ENCODE measurements at regions not wholly inside any gene's neighbourhood (a gene's known extent, or its start where the extent isn't known, plus 50 kb on each side); places are given as distances from the start of the nearest gene placed in this dataset.

DNA sequence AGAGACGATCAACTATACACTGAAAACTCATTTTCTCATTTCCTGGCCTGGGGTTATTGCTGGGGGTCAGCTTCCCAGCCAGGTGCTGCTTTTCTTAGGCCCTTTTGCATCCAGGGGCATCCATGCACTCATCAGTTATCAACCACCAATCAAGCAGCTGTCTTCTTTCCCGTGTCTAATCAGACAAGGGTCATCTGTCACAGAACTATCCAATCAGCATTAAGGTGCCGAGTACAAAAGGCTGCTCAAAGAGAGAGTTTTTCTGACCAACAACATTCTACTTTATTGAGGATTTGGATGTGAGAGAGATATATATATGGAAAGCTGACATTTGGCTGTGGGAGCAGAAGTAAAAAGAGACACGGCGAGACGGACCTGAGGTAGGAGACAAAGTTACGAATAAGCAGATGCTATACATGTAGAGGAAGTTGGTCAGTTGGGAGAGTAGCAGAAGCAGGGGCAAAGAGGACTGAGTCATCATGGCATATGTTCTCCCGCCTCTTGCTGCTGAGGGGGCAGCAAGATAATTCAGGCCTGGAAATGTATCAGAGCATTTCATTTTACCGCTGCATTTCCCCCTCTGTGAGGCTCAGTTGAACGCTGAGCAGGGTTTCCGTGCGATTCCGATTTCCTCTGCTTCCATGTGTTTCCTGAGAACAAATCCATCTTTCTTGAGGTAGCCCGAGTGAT is 129.3 kb downstream of the NUP35 start:
- H3K36me3 Mint-ChIP-seq (ENCODE audit: low read depth) = no peaks in the 10 kb centered on the region
- H3K27ac Mint-ChIP-seq = no peak overlapping the region
- H3K27me3 Mint-ChIP-seq = no peaks in the 10 kb centered on the region
- DNase-seq = no peak
- H3K9me3 Mint-ChIP-seq = no peaks in the 10 kb centered on the region
- intact Hi-C loops (cut with micrococcal nuclease) = no loop called here
- no peak overlapping the region for H3K4me3 Mint-ChIP-seq
- no peaks in the 10 kb centered on the region for H3K4me1 Mint-ChIP-seq

DNA sequence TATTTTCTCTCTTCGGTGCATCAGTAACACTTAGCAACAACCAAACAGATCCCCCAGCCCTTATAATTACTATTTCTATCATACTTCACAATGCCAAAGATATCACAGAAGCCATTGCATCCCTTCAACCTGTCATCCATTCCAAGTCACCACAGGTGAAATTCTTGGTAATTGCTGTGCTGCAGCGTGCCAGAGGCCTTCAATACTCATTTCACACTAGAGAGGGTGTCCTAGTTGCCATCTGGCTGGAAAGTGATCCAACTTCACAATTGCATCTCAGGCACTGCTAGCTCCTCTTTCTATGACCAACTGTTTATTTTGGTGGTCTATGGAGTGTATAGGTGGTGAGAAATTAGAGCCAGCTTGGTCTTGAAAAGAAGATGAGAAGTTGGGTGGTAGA is 131.2 kb downstream of the NUP35 start:
- intact Hi-C loops (cut with micrococcal nuclease) = no loop called here
- H3K36me3 Mint-ChIP-seq (ENCODE audit: low read depth) = no peaks in the 10 kb centered on the region
- H3K27me3 Mint-ChIP-seq = no peaks in the 10 kb centered on the region
- no peak overlapping the region for H3K4me3 Mint-ChIP-seq
- H3K27ac Mint-ChIP-seq = no peak overlapping the region
- DNase-seq = no peak
- no peaks in the 10 kb centered on the region for H3K9me3 Mint-ChIP-seq
- H3K4me1 Mint-ChIP-seq = no peaks in the 10 kb centered on the region

- intact Hi-C loops (cut with micrococcal nuclease) = no loop called here
- Mint-ChIP-seq H3K27me3 (no peaks in the 10 kb centered on the region), H3K9me3 (no peaks in the 10 kb centered on the region), H3K4me3 (no peak overlapping the region), H3K27ac (no peak overlapping the region), H3K36me3 (ENCODE audit: low read depth) (no peaks in the 10 kb centered on the region), H3K4me1 (no peaks in the 10 kb centered on the region)
- no peak for DNase-seq
Measured at GRCh38 chr2:183259921-183260320, 135.7 kb downstream of the NUP35 start.

- intact Hi-C loops (cut with micrococcal nuclease) = no loop called here
- no peaks in the 10 kb centered on the region for H3K4me1 Mint-ChIP-seq
- H3K36me3 Mint-ChIP-seq (ENCODE audit: low read depth) = no peaks in the 10 kb centered on the region
- DNase-seq = no peak
- H3K27me3 Mint-ChIP-seq = no peaks in the 10 kb centered on the region
- no peak overlapping the region for H3K4me3 Mint-ChIP-seq
- H3K27ac Mint-ChIP-seq = no peak overlapping the region
- H3K9me3 Mint-ChIP-seq = no peaks in the 10 kb centered on the region
Measured at GRCh38 chr2:183260527-183260926, 136.3 kb downstream of the NUP35 start.

DNA sequence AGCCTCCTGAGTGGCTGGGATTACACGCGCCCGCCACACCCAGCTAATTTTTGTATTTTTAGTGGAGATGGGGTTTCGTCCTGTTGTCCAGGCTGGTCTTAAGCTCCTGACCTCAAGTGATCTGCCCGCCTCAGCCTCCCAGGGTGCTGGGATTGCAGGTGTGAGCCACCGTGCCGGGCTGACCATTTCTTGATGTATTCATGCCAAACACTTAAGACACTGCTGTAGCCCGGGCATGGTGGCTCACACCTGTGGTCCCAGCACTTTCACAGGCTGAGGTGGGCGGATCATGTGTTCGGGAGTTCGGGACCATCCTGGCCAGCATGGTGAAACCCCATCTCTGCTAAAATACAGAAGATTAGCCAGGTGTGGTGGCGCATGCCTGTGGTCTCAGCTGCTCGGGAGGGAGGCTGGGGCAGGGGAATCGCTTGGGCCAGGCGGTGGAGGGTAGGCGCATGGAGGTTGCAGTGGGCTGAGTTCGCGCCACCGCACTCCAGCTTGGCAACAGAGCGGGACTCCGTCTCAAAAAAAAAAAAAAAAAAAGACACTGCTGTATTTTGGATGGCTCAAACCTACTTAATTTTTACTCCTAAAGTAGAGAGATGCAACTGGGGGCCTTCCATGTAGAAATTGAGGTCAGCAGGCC is 140.8 kb downstream of the NUP35 start:
- no peak overlapping the region for H3K4me3 Mint-ChIP-seq
- DNase-seq = no peak
- no peaks in the 10 kb centered on the region for H3K9me3 Mint-ChIP-seq
- intact Hi-C loops (cut with micrococcal nuclease) = no loop called here
- no peaks in the 10 kb centered on the region for H3K4me1 Mint-ChIP-seq
- H3K27ac Mint-ChIP-seq = no peak overlapping the region
- H3K27me3 Mint-ChIP-seq = no peaks in the 10 kb centered on the region
- no peaks in the 10 kb centered on the region for H3K36me3 Mint-ChIP-seq (ENCODE audit: low read depth)

DNA sequence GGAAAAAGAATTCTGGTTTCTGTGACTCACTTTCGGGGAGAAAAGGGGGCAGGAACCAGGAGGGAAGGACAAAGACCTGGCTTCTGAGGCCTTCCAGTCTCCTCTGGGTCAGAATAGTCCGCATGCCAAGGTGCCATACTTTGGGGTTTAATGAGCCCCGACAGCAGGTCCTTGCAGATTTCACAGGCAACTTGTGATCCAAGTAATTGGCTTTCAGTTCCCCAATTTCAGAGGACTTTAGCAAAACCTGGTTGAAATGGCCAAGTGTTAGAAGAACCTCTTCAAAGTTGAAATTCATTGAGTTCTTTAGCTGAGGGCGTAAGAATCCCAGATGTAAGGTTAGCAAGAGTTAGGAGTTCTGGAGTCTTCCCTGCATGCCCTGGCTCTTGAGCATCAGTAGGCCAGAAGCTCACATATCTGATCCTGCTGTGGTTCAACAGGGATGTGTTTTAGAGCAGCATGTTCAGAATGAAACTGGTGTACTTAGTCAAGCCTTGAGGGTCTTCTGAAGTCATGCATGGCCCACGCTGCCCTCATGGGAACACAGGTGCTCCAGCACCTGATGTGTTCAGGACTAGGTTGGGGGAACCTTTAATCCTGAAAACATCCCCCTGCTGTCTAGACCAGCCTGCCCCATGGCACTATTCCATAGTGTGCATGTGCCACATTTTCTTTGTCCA is 143.0 kb downstream of the NUP35 start:
- DNase-seq = no peak
- intact Hi-C loops (cut with micrococcal nuclease) = no loop called here
- H3K36me3 Mint-ChIP-seq (ENCODE audit: low read depth) = no peaks in the 10 kb centered on the region
- H3K4me1 Mint-ChIP-seq = no peaks in the 10 kb centered on the region
- no peak overlapping the region for H3K27ac Mint-ChIP-seq
- H3K27me3 Mint-ChIP-seq = no peaks in the 10 kb centered on the region
- no peaks in the 10 kb centered on the region for H3K9me3 Mint-ChIP-seq
- H3K4me3 Mint-ChIP-seq = no peak overlapping the region

DNA sequence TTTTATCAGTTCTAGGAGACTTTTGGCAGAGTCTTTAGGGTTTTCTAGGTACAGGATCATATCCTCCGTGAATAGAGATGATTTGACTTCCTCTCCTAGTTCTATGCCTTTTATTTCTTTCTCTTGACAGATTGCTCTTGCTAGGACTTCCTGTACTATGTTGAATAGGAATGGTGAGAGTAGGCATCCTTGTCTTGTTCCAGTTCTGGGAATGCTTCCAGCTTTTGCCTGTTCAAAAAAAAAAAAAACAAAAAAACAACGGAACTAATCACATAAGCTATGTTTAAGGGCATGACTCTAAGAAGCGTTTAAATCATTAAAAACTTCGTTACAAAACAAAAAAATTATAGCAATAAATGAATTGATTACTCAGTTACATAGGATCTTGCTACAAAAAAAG is 145.7 kb downstream of the NUP35 start:
- intact Hi-C loops (cut with micrococcal nuclease) = no loop called here
- Mint-ChIP-seq H3K36me3 (ENCODE audit: low read depth) (no peaks in the 10 kb centered on the region), H3K9me3 (no peaks in the 10 kb centered on the region), H3K27me3 (no peaks in the 10 kb centered on the region), H3K4me3 (no peak overlapping the region), H3K27ac (no peak overlapping the region), H3K4me1 (no peaks in the 10 kb centered on the region)
- DNase-seq = no peak

GRCh38 chr2:183283209-183283608 is 159.0 kb downstream of the NUP35 start:
- no peaks in the 10 kb centered on the region for H3K27me3 Mint-ChIP-seq
- no peak for DNase-seq
- H3K4me3 Mint-ChIP-seq = no peak overlapping the region
- no peaks in the 10 kb centered on the region for H3K36me3 Mint-ChIP-seq (ENCODE audit: low read depth)
- intact Hi-C loops (cut with micrococcal nuclease) = no loop called here
- no peaks in the 10 kb centered on the region for H3K4me1 Mint-ChIP-seq
- no peak overlapping the region for H3K27ac Mint-ChIP-seq
- no peaks in the 10 kb centered on the region for H3K9me3 Mint-ChIP-seq

DNA sequence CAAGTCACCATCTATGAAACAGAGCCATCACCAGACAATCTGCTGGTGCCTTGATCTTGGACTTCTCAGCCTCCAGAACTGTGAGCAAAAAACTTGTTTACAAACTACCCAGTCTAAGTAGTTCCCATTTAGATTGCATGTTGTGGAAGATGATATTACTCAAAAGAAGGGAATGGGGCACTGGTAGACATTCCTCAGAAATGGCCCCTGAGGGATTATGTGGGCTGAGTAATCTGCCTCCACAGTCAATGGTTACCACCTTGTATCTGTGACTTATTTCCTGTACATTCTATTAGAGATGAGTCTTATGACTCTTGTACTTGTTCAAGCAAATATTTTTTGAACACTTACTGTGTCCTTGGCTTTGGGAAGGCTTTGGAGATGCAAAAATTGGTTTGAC is 160.4 kb downstream of the NUP35 start:
- H3K36me3 Mint-ChIP-seq (ENCODE audit: low read depth) = no peaks in the 10 kb centered on the region
- H3K9me3 Mint-ChIP-seq = no peaks in the 10 kb centered on the region
- intact Hi-C loops (cut with micrococcal nuclease) = no loop called here
- no peaks in the 10 kb centered on the region for H3K4me1 Mint-ChIP-seq
- H3K4me3 Mint-ChIP-seq = no peak overlapping the region
- no peak overlapping the region for H3K27ac Mint-ChIP-seq
- H3K27me3 Mint-ChIP-seq = no peaks in the 10 kb centered on the region
- no peak for DNase-seq

DNA sequence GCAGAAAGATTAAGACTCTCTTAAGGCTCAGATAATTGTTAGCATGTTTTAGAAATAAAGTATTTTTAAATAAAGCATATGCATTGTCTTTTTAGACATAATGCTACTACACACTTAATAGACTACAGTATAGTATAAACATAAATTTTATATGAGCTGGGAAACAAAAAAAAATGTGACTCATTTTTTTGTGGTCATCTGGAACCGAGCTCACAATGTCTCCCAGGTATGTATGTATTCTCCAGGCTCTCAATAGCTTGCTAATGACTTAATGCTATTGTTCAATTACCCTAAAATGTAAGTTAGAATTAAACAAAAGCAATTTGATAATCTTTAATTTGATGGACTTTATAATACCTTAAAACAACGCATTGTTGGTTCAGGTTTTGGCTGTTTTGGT is 167.2 kb downstream of the NUP35 start:
- intact Hi-C loops (cut with micrococcal nuclease) = no loop called here
- DNase-seq = no peak
- H3K9me3 Mint-ChIP-seq = no peaks in the 10 kb centered on the region
- no peaks in the 10 kb centered on the region for H3K27me3 Mint-ChIP-seq
- H3K4me1 Mint-ChIP-seq = no peaks in the 10 kb centered on the region
- no peak overlapping the region for H3K27ac Mint-ChIP-seq
- H3K36me3 Mint-ChIP-seq (ENCODE audit: low read depth) = no peaks in the 10 kb centered on the region
- no peak overlapping the region for H3K4me3 Mint-ChIP-seq

DNA sequence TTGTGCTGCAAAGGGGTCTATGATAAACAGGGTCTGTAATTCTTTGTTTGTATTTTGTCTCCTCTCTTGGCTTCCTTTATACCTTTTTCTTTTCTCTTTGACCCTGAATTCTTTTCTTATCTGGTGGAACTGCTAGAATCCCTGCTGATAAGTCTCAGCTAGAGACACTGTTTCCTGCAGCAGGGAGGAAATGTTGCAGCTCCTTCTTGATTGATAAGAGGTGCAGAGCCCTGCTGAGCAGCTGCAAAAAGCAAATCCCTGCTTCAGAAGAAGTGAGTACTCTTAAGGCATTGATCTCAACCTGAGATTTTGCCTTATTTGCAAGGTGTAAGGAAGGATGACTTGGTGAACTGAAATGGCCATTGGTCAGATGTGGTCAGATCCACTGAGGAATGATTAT is 167.8 kb downstream of the NUP35 start:
- no peak for DNase-seq
- intact Hi-C loops (cut with micrococcal nuclease) = no loop called here
- no peak overlapping the region for H3K4me3 Mint-ChIP-seq
- no peaks in the 10 kb centered on the region for H3K4me1 Mint-ChIP-seq
- no peaks in the 10 kb centered on the region for H3K9me3 Mint-ChIP-seq
- H3K27me3 Mint-ChIP-seq = no peaks in the 10 kb centered on the region
- no peak overlapping the region for H3K27ac Mint-ChIP-seq
- H3K36me3 Mint-ChIP-seq (ENCODE audit: low read depth) = no peaks in the 10 kb centered on the region

DNA sequence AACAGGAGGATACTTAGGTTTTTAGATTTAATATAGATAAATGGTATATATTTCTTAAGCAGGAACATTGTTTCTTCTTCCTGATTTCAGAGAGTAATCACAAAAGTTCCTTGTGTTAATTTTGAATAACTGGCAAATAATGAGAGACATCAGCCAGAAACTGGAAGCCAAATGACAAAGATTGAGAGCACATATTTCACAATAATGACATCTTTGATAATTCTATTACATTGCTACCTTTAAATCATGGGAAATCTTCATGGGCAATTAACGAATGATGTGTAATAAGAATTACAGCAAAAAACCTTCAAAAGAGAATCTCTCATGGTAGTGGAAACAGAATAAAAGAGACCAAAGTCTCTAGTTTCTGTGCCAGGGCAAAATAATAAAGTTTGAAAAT is 215.1 kb downstream of the NUP35 start:
- Mint-ChIP-seq H3K36me3 (ENCODE audit: low read depth) (no peaks in the 10 kb centered on the region), H3K27ac (no peak overlapping the region), H3K9me3 (no peaks in the 10 kb centered on the region), H3K4me3 (no peak overlapping the region), H3K4me1 (no peaks in the 10 kb centered on the region), H3K27me3 (no peaks in the 10 kb centered on the region)
- intact Hi-C loops (cut with micrococcal nuclease) = no loop called here
- DNase-seq = no peak

DNA sequence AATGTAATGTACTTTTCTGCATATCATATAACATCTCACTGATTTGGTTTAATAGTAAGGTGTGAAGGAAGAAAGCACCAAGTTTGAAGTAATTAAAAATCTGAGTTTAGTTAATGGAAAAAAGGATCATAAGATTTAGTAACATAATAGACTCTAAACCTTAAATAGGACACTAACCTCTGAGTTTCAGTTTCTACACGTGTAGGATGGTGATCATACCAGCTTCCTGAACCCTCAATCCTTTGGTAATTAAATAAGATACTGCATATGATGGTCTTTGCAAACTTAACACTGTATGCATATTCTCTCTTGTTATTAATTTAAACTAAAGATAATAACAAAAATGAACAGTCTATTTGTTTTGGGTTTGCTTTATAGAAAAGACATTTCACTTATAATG is 216.8 kb downstream of the NUP35 start:
- no peak overlapping the region for H3K27ac Mint-ChIP-seq
- intact Hi-C loops (cut with micrococcal nuclease) = no loop called here

GRCh38 chr2:183347969-183348368 is 223.7 kb downstream of the NUP35 start:
- intact Hi-C loops (cut with micrococcal nuclease) = no loop called here
- H3K36me3 Mint-ChIP-seq (ENCODE audit: low read depth) = no peaks in the 10 kb centered on the region
- no peaks in the 10 kb centered on the region for H3K4me1 Mint-ChIP-seq
- H3K4me3 Mint-ChIP-seq = no peak overlapping the region
- H3K9me3 Mint-ChIP-seq = no peaks in the 10 kb centered on the region
- H3K27me3 Mint-ChIP-seq = no peaks in the 10 kb centered on the region
- no peak for DNase-seq
- H3K27ac Mint-ChIP-seq = no peak overlapping the region

More for the DNA sequence above, 216.8 kb downstream of the NUP35 start:
- H3K27me3 Mint-ChIP-seq = no peaks in the 10 kb centered on the region
- H3K36me3 Mint-ChIP-seq (ENCODE audit: low read depth) = no peaks in the 10 kb centered on the region
- H3K4me1 Mint-ChIP-seq = no peaks in the 10 kb centered on the region
- no peak overlapping the region for H3K4me3 Mint-ChIP-seq
- no peaks in the 10 kb centered on the region for H3K9me3 Mint-ChIP-seq
- no peak for DNase-seq

Measured in activated CD4-positive, alpha-beta T cell treated with anti-CD3 and anti-CD28 coated beads, Interleukin-2, amount 10 ng/mL, durations not matched to agents 24 days and 14 days (primary cell).